H9 (cell line): ENCODE measurements at regions not wholly inside any gene's neighbourhood (a gene's known extent, or its start where the extent isn't known, plus 50 kb on each side); places are given as distances from the start of the nearest gene placed in this dataset.

Experiments used
- DNase-seq: peaks from one replicate; pipeline ENCODE4 v3.0.0-alpha.2; 2017
- H2AFZ ChIP-seq: one replicate; pipeline ENCODE4 v1.6.1; 2013; ENCODE audit warnings: mild to moderate bottlenecking, low read length, control low read depth, moderate library complexity
- H2AK5ac ChIP-seq: 2 replicates; pipeline ENCODE4 v1.6.1; 2013; ENCODE audit warnings: low read length, control low read depth, mixed read lengths; ENCODE audit not compliant: insufficient read length
- H2BK120ac ChIP-seq: one replicate; pipeline ENCODE4 v1.6.1; 2013; ENCODE audit warnings: low read depth, mild to moderate bottlenecking, low read length, control low read depth, inconsistent platforms; ENCODE audit not compliant: poor library complexity, severe bottlenecking
- H2BK12ac ChIP-seq: 2 replicates; pipeline ENCODE4 v1.6.1; 2013; ENCODE audit warnings: low read length, control low read depth, mixed read lengths, low read depth; ENCODE audit not compliant: insufficient read length
- H2BK15ac ChIP-seq: 2 replicates; pipeline ENCODE4 v1.6.1; 2013; ENCODE audit warnings: low read depth, low read length, control low read depth
- H2BK20ac ChIP-seq: one replicate; pipeline ENCODE4 v1.6.1; 2013; ENCODE audit warnings: low read depth, mild to moderate bottlenecking, low read length, control low read depth, inconsistent platforms; ENCODE audit not compliant: poor library complexity, severe bottlenecking
- H2BK5ac ChIP-seq: 2 replicates; pipeline ENCODE4 v1.6.1; 2013; ENCODE audit warnings: low read length, control low read depth, mixed read lengths; ENCODE audit not compliant: insufficient read length
- H3K14ac ChIP-seq: 2 replicates; pipeline ENCODE4 v1.6.1; 2013; ENCODE audit warnings: low read length, control low read depth; ENCODE audit not compliant: insufficient read depth
- H3K18ac ChIP-seq: 2 replicates; pipeline ENCODE4 v1.6.1; 2013; ENCODE audit warnings: low read depth, mild to moderate bottlenecking, mixed read lengths, low read length, control low read depth; ENCODE audit not compliant: insufficient read length
- H3K23ac ChIP-seq: 2 replicates; pipeline ENCODE4 v1.6.1; 2013; ENCODE audit warnings: low read length, control low read depth, mixed read lengths, low read depth; ENCODE audit not compliant: insufficient read length
- H3K23me2 ChIP-seq: 2 replicates; pipeline ENCODE4 v1.6.1; 2013; ENCODE audit warnings: low read depth, mild to moderate bottlenecking, mixed read lengths, low read length, control low read depth; ENCODE audit not compliant: insufficient read length, poor library complexity, severe bottlenecking
- H3K27ac ChIP-seq: 2 replicates; pipeline ENCODE4 v1.5.1; 2013; ENCODE audit warnings: low read length, control low read depth, mixed read lengths, low read depth; ENCODE audit not compliant: insufficient read length
- H3K27me3 ChIP-seq: 2 replicates; pipeline ENCODE4 v1.6.1; 2013; ENCODE audit warnings: low read length, control low read depth, inconsistent platforms; ENCODE audit not compliant: insufficient read depth
- H3K4ac ChIP-seq: 2 replicates; pipeline ENCODE4 v1.6.1; 2013; ENCODE audit warnings: low read depth, mild to moderate bottlenecking, control low read depth, inconsistent platforms, low read length, moderate library complexity
- H3K4me1 ChIP-seq: 2 replicates; pipeline ENCODE4 v1.6.1; 2013; ENCODE audit warnings: low read length, control low read depth, inconsistent platforms; ENCODE audit not compliant: insufficient read depth
- H3K4me2 ChIP-seq: 2 replicates; pipeline ENCODE4 v1.6.1; 2013; ENCODE audit warnings: low read length, control low read depth, mixed read lengths; ENCODE audit not compliant: insufficient read length, insufficient read depth
- H3K56ac ChIP-seq: 2 replicates; pipeline ENCODE4 v1.6.1; 2013; ENCODE audit warnings: low read depth, mild to moderate bottlenecking, mixed read lengths, low read length, control low read depth; ENCODE audit not compliant: insufficient read length
- H3K79me1 ChIP-seq: 2 replicates; pipeline ENCODE4 v1.6.1; 2013; ENCODE audit warnings: low read depth, mild to moderate bottlenecking, moderate library complexity, low read length, control low read depth, inconsistent platforms; ENCODE audit not compliant: insufficient read depth, poor library complexity, severe bottlenecking
- H3K79me2 ChIP-seq: 2 replicates; pipeline ENCODE4 v1.6.1; 2013; ENCODE audit warnings: low read length, control low read depth, inconsistent platforms; ENCODE audit not compliant: insufficient read depth
- H3K9ac ChIP-seq: 2 replicates; pipeline ENCODE4 v1.6.1; 2013; ENCODE audit warnings: low read length, control low read depth, mixed read lengths; ENCODE audit not compliant: insufficient read length; ENCODE audit errors: extremely low read depth
- H3K9me3 ChIP-seq: one replicate; pipeline ENCODE4 v1.6.1; 2013; ENCODE audit warnings: low read depth, low read length, inconsistent platforms; ENCODE audit not compliant: control insufficient read depth
- H3T11ph ChIP-seq: one replicate; pipeline ENCODE4 v1.6.1; 2013; ENCODE audit warnings: mild to moderate bottlenecking, low read length, control low read depth, inconsistent platforms
- H4K20me1 ChIP-seq: one replicate; pipeline ENCODE4 v1.6.1; 2013; ENCODE audit not compliant: control insufficient read depth, insufficient read length, insufficient read depth
- H4K5ac ChIP-seq: 2 replicates; pipeline ENCODE4 v1.6.1; 2013; ENCODE audit warnings: low read depth, mild to moderate bottlenecking, mixed read lengths, low read length, control low read depth; ENCODE audit not compliant: insufficient read length
- H4K8ac ChIP-seq: replicated peaks from 2 replicates; pipeline ENCODE4 v1.6.1; 2013; ENCODE audit warnings: low read length, control low read depth, mixed read lengths, low read depth; ENCODE audit not compliant: insufficient read length
- H4K91ac ChIP-seq: 2 replicates; pipeline ENCODE4 v1.6.1; 2013; ENCODE audit warnings: low read depth, mild to moderate bottlenecking, moderate library complexity, mixed read lengths, low read length, control low read depth; ENCODE audit not compliant: insufficient read length
- H3K27ac Mint-ChIP-seq, 3 experiments: 2 replicates in 2 of 3; 3 replicates in 1 of 3; pipeline ENCODE4 v1.8.0; 2020 to 2021; ENCODE audit warnings: mixed read lengths in 3 of 3, mild to moderate bottlenecking in 1 of 3, moderate library complexity in 1 of 3
- H3K27me3 Mint-ChIP-seq: 2 replicates; pipeline ENCODE4 v1.8.0; 2021; ENCODE audit warnings: low read depth, mild to moderate bottlenecking, moderate library complexity, mixed read lengths
- H3K36me3 Mint-ChIP-seq, 3 experiments: 2 replicates in 2 of 3; 3 replicates in 1 of 3; pipeline ENCODE4 v1.8.0; 2020 to 2021; ENCODE audit warnings: low read depth in 3 of 3, mixed read lengths in 3 of 3; ENCODE audit not compliant: insufficient read depth in 1 of 3
- H3K4me1 Mint-ChIP-seq, 2 experiments: 2 replicates each; pipeline ENCODE4 v1.8.0; 2020; ENCODE audit warnings: mixed read lengths in 2 of 2
- H3K4me3 Mint-ChIP-seq, 2 experiments: 2 replicates in 1 of 2; 3 replicates in 1 of 2; pipeline ENCODE4 v1.8.0; 2020 to 2021; ENCODE audit warnings: mild to moderate bottlenecking in 2 of 2, mixed read lengths in 2 of 2, moderate library complexity in 1 of 2
- H3K9me3 Mint-ChIP-seq, 2 experiments: 2 replicates in 1 of 2; 3 replicates in 1 of 2; pipeline ENCODE4 v1.8.0; 2020; ENCODE audit warnings: mild to moderate bottlenecking in 2 of 2, mixed read lengths in 2 of 2, moderate library complexity in 1 of 2
- WGBS: extraction: QIAGEN DNeasy Blood & Tissue Kit; methylation state at CpG from one replicate; pipeline ENCODE4 v1.1.7; 2013; ENCODE audit warnings: missing lambda C conversion rate, low lambda C conversion rate, mixed read lengths; ENCODE audit not compliant: insufficient read length; ENCODE audit errors: extremely low coverage; 5-methylcytosine and 5-hydroxymethylcytosine counted together
- TF ChIP-seq, protein P1 (sequence below): fragments of 200-600 bp; sonication (generic); conservative IDR thresholded peaks from 3 replicates; pipeline ENCODE4 v1.8.0; 2021; ENCODE audit warnings: antibody characterized with exemption, mild to moderate bottlenecking

DNA sequence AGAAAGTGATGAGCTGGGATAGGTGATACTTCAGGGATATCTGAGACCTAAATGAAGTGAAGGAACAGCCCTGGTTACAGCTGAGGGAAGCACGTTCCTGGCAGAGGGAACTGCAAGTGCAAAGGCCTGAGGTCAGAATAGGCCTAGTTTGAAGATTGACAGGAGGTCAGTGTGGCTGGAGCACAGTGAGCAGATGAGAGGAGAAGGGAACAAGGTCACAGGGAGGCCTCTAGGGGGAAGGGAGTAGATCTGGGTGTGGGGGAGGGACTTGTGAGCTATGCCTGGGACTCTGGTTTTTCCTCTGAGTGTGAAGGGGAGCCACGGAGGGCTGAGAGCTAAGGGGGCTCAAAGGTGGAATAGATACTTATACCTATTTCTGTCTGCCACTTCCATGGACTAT is 736.4 kb downstream of the MATN1 start:
- no peak overlapping the region for H3K27ac ChIP-seq
- no peak overlapping the region for H3K23ac ChIP-seq
- Mint-ChIP-seq H3K4me3 (no peak overlapping the region), H3K36me3 (peaks cover 0 to 6% (median 0%) of the 10 kb centered on the region in 3 experiments; a peak in 2 of 7 replicates), H3K9me3 (no peaks in the 10 kb centered on the region; a peak in 3 of 5 replicates), H3K27me3 (peaks cover 7% of the 10 kb centered on the region; the same call in 1 of the 2 replicates), H3K27ac (no peak overlapping the region; a peak in 1 of 7 replicates), H3K4me1 (peaks cover 41 to 44% of the 10 kb centered on the region in 2 experiments)
- no peak overlapping the region for H2BK20ac ChIP-seq
- H4K20me1 ChIP-seq: no peaks in the 10 kb centered on the region
- H3K4ac ChIP-seq: no peak overlapping the region
- H2BK12ac ChIP-seq: no peak overlapping the region
- H4K5ac ChIP-seq: no peak overlapping the region
- no peaks in the 10 kb centered on the region for H3K27me3 ChIP-seq
- TF ChIP-seq, protein P1, sequence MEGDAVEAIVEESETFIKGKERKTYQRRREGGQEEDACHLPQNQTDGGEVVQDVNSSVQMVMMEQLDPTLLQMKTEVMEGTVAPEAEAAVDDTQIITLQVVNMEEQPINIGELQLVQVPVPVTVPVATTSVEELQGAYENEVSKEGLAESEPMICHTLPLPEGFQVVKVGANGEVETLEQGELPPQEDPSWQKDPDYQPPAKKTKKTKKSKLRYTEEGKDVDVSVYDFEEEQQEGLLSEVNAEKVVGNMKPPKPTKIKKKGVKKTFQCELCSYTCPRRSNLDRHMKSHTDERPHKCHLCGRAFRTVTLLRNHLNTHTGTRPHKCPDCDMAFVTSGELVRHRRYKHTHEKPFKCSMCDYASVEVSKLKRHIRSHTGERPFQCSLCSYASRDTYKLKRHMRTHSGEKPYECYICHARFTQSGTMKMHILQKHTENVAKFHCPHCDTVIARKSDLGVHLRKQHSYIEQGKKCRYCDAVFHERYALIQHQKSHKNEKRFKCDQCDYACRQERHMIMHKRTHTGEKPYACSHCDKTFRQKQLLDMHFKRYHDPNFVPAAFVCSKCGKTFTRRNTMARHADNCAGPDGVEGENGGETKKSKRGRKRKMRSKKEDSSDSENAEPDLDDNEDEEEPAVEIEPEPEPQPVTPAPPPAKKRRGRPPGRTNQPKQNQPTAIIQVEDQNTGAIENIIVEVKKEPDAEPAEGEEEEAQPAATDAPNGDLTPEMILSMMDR: 0 out of 3 replicates have a peak, but pooled peaks have one; percentile 13
- no peaks in the 10 kb centered on the region for H3K79me1 ChIP-seq
- H2AFZ ChIP-seq: no peak overlapping the region
- no peak overlapping the region for H3K18ac ChIP-seq
- no peak overlapping the region for H2BK120ac ChIP-seq
- no peak overlapping the region for H3K14ac ChIP-seq
- H3T11ph ChIP-seq: no peak overlapping the region
- no peak overlapping the region for H3K9ac ChIP-seq
- no peak overlapping the region for H2BK15ac ChIP-seq
- H2BK5ac ChIP-seq: no peak overlapping the region
- H3K23me2 ChIP-seq: no peaks in the 10 kb centered on the region
- no peak overlapping the region for H3K56ac ChIP-seq
- no CpG with 5 or more reads among the region's 2 CpGs for WGBS
- no peak overlapping the region for H4K8ac ChIP-seq
- H3K4me1 ChIP-seq: peaks cover 5% of the 10 kb centered on the region; the same call in 1 of the 2 replicates
- peak; percentile 55 for DNase-seq
- H3K4me2 ChIP-seq: no peak overlapping the region
- H4K91ac ChIP-seq: no peak overlapping the region
- H3K79me2 ChIP-seq: no peaks in the 10 kb centered on the region
- H3K9me3 ChIP-seq: no peaks in the 10 kb centered on the region
- H2AK5ac ChIP-seq: no peak overlapping the region
